Hindlimb muscle (tissue), 1 donor: ENCODE measurements at regions not wholly inside any gene's neighbourhood (a gene's known extent, or its start where the extent isn't known, plus 50 kb on each side); places are given as distances from the start of the nearest gene placed in this dataset.

Experiments
- DNase-seq: peaks from one replicate; pipeline ENCODE4 v3.0.0-alpha.2; 2013

GRCh38 chr6:102517506-102517905, 1124.0 kb downstream of the GRIK2 start:
- DNase-seq: no peak

GRCh38 chr6:102501615-102502014, 1108.1 kb downstream of the GRIK2 start:
- no peak for DNase-seq

GRCh38 chr6:102494808-102495207, 1101.3 kb downstream of the GRIK2 start:
- DNase-seq: no peak

GRCh38 chr6:102493485-102493884, 1100.0 kb downstream of the GRIK2 start:
- DNase-seq: no peak

- no peak for DNase-seq
These were observed 1095.2 kb downstream of the GRIK2 start for GRCh38 chr6:102488729-102489128.

- no peak for DNase-seq
These were observed 1092.0 kb downstream of the GRIK2 start for GRCh38 chr6:102485480-102485879.

- no peak for DNase-seq
These were observed 1080.7 kb downstream of the GRIK2 start for GRCh38 chr6:102474041-102474807.

GRCh38 chr6:102458990-102459389, 1065.5 kb downstream of the GRIK2 start:
- no peak for DNase-seq

GRCh38 chr6:102438171-102438570, 1044.7 kb downstream of the GRIK2 start:
- DNase-seq: no peak

GRCh38 chr6:102417368-102417998, 1024.0 kb downstream of the GRIK2 start:
- DNase-seq: no peak

GRCh38 chr6:102415891-102416290, 1022.4 kb downstream of the GRIK2 start:
- DNase-seq: no peak

GRCh38 chr6:102411796-102412195, 1018.3 kb downstream of the GRIK2 start:
- no peak for DNase-seq

- no peak for DNase-seq
These were observed 1014.6 kb downstream of the GRIK2 start for GRCh38 chr6:102407886-102408741.

GRCh38 chr6:102405860-102406259, 1012.4 kb downstream of the GRIK2 start:
- DNase-seq: no peak

- no peak for DNase-seq
These were observed 1009.3 kb downstream of the GRIK2 start for GRCh38 chr6:102402635-102403329.

GRCh38 chr6:102398788-102399390, 1005.4 kb downstream of the GRIK2 start:
- DNase-seq: no peak

- no peak for DNase-seq
These were observed 997.0 kb downstream of the GRIK2 start for GRCh38 chr6:102390541-102390940.

- DNase-seq: no peak
These were observed 996.5 kb downstream of the GRIK2 start for GRCh38 chr6:102389994-102390393.

GRCh38 chr6:102387326-102388033, 994.0 kb downstream of the GRIK2 start:
- DNase-seq: no peak

GRCh38 chr6:102381203-102381602, 987.7 kb downstream of the GRIK2 start:
- no peak for DNase-seq

GRCh38 chr6:102356170-102356569, 962.7 kb downstream of the GRIK2 start:
- no peak for DNase-seq

- no peak for DNase-seq
These were observed 962.1 kb downstream of the GRIK2 start for GRCh38 chr6:102355578-102355977.
